ENCODE measurements at regions not wholly inside any gene's neighbourhood (a gene's known extent, or its start where the extent isn't known, plus 50 kb on each side); places are given as distances from the start of the nearest gene placed in this dataset.

GRCh38 chr11:104791896-104792295 is 106.4 kb downstream of the CASP12 start:
- Histone ChIP-seq H3K9me3 (ENCODE audit: control insufficient read depth, insufficient read depth, low read depth, low read length) (no peaks in the 10 kb centered on the region), H3K4me1 (ENCODE audit: control insufficient read depth, insufficient read depth, low read length) (no peaks in the 10 kb centered on the region), H3K4me3 (ENCODE audit: low read depth, low read length) (no peak overlapping the region), H3K36me3 (ENCODE audit: control insufficient read depth in 2 of 2, insufficient read depth in 1 of 2, low read length in 2 of 2) (no peaks in the 10 kb centered on the region), H3K27ac (ENCODE audit: extremely low read depth, low read depth, low read length) (no peak overlapping the region)
- POLR2A ChIA-PET, result no interaction called here
- CTCF ChIA-PET, result no interaction called here
- no peak for TF ChIP-seq IKZF3 (tag by site-specific recombination; IDR thresholded peaks at IDR 0.05)

GRCh38 chr11:104784684-104785460 is 113.4 kb downstream of the CASP12 start:
- no peak overlapping the region for H3K27ac ChIP-seq (ENCODE audit: extremely low read depth, low read depth, low read length)
- ChIA-PET CTCF (no interaction called here), POLR2A (no interaction called here)
- no peak overlapping the region for H3K4me3 ChIP-seq (ENCODE audit: low read depth, low read length)
- no peaks in the 10 kb centered on the region for H3K36me3 ChIP-seq (ENCODE audit: control insufficient read depth in 2 of 2, insufficient read depth in 1 of 2, low read length in 2 of 2)
- H3K9me3 ChIP-seq (ENCODE audit: control insufficient read depth, insufficient read depth, low read depth, low read length), result no peaks in the 10 kb centered on the region
- no peak for TF ChIP-seq ZBTB44 (tag by site-specific recombination; IDR thresholded peaks at IDR 0.05)
- TF ChIP-seq OSR2 (tag by site-specific recombination; IDR thresholded peaks at IDR 0.05), result no peak
- TF ChIP-seq SP7 (tag by site-specific recombination; IDR thresholded peaks at IDR 0.05), result no peak
- no peak for TF ChIP-seq ZNF777 (tag by site-specific recombination; IDR thresholded peaks at IDR 0.05; ENCODE audit: borderline replicate concordance)
- TF ChIP-seq ZBTB48 (tag by site-specific recombination; IDR thresholded peaks at IDR 0.05), result no peak
- no peaks in the 10 kb centered on the region for H3K4me1 ChIP-seq (ENCODE audit: control insufficient read depth, insufficient read depth, low read length)

GRCh38 chr11:104783241-104783640 is 115.0 kb downstream of the CASP12 start:
- no peak overlapping the region for H3K4me3 ChIP-seq (ENCODE audit: low read depth, low read length)
- no peak overlapping the region for H3K27ac ChIP-seq (ENCODE audit: extremely low read depth, low read depth, low read length)
- no peaks in the 10 kb centered on the region for H3K36me3 ChIP-seq (ENCODE audit: control insufficient read depth in 2 of 2, insufficient read depth in 1 of 2, low read length in 2 of 2)
- no peak for TF ChIP-seq ZNF473 (tag by site-specific recombination; IDR thresholded peaks at IDR 0.05)
- TF ChIP-seq ZNF223 (tag by site-specific recombination; IDR thresholded peaks at IDR 0.05), result no peak
- TF ChIP-seq REST (tag by site-specific recombination; IDR thresholded peaks at IDR 0.05), result no peak
- TF ChIP-seq ZNF391 (tag by site-specific recombination; IDR thresholded peaks at IDR 0.05; ENCODE audit: borderline replicate concordance, low read depth), result no peak
- TF ChIP-seq ZNF138 (tag by site-specific recombination; IDR thresholded peaks at IDR 0.05; ENCODE audit: borderline replicate concordance), result no peak
- no peak for TF ChIP-seq ZNF324 (tag by site-specific recombination; IDR thresholded peaks at IDR 0.05)
- no peak for TF ChIP-seq TRIM28 (IDR thresholded peaks at IDR 0.05; ENCODE audit: borderline replicate concordance, low read length)
- no peak for TF ChIP-seq ZNF558 (tag by site-specific recombination; IDR thresholded peaks at IDR 0.05)
- TF ChIP-seq ZNF777 (tag by site-specific recombination; IDR thresholded peaks at IDR 0.05; ENCODE audit: borderline replicate concordance), result no peak
- no peak for TF ChIP-seq ZBTB44 (tag by site-specific recombination; IDR thresholded peaks at IDR 0.05)
- TF ChIP-seq SETDB1 (IDR thresholded peaks at IDR 0.05; ENCODE audit: insufficient read length, low read length), result no peak
- no peak for TF ChIP-seq ATF2 (tag by site-specific recombination; IDR thresholded peaks at IDR 0.05; ENCODE audit: low read depth)
- no peak for TF ChIP-seq ZNF521 (tag by site-specific recombination; IDR thresholded peaks at IDR 0.05)
- TF ChIP-seq ZNF544 (tag by site-specific recombination; IDR thresholded peaks at IDR 0.05), result no peak
- no peak for TF ChIP-seq ZNF658 (tag by site-specific recombination; IDR thresholded peaks at IDR 0.05)
- TF ChIP-seq ZNF114 (tag by site-specific recombination; IDR thresholded peaks at IDR 0.05), result no peak
- no peak for TF ChIP-seq ZNF645 (tag by site-specific recombination; IDR thresholded peaks at IDR 0.05)
- ChIA-PET CTCF (no interaction called here), POLR2A (no interaction called here)
- H3K9me3 ChIP-seq (ENCODE audit: control insufficient read depth, insufficient read depth, low read depth, low read length), result no peaks in the 10 kb centered on the region
- no peaks in the 10 kb centered on the region for H3K4me1 ChIP-seq (ENCODE audit: control insufficient read depth, insufficient read depth, low read length)

All from HEK293 (cell line).